HEK293T (cell line): ENCODE measurements at regions not wholly inside any gene's neighbourhood (a gene's known extent, or its start where the extent isn't known, plus 50 kb on each side); places are given as distances from the start of the nearest gene placed in this dataset.

Experiments used
- CTCF ChIA-PET: fragments of 350-600 bp; formaldehyde crosslinking; extraction: SDS; loops from one replicate; lab custom pipeline; 2021; ENCODE audit warnings: antibody characterized with exemption, inconsistent platforms; lab: Yijun Ruan, JAX
- POLR2A ChIA-PET: fragments of 350-600 bp; formaldehyde crosslinking; extraction: SDS; loops from one replicate; lab custom pipeline; 2020; ENCODE audit warnings: antibody characterized with exemption, inconsistent platforms; lab: Yijun Ruan, JAX
- DNase-seq: peaks from one replicate; pipeline ENCODE4 v3.0.0; 2012; ENCODE audit warnings: mixed read lengths; ENCODE audit errors: extremely low spot score
- ARNT ChIP-seq: fragments of 450-650 bp; IDR thresholded peaks from 2 replicates; pipeline ENCODE4 v1.6.1; 2017; ENCODE audit warnings: mild to moderate bottlenecking
- BHLHE40 ChIP-seq: fragments of 450-650 bp; IDR thresholded peaks from 2 replicates; pipeline ENCODE4 v1.6.1; 2016; ENCODE audit warnings: mild to moderate bottlenecking, moderate library complexity, borderline replicate concordance
- CTBP1 ChIP-seq: fragments of 450-650 bp; IDR thresholded peaks from 2 replicates; pipeline ENCODE4 v1.6.1; 2016; ENCODE audit warnings: borderline replicate concordance
- ELF4 ChIP-seq: fragments of 450-650 bp; IDR thresholded peaks from 2 replicates; pipeline ENCODE4 v1.6.1; 2017; ENCODE audit warnings: antibody characterized with exemption
- FOXA1 ChIP-seq: fragments of 450-650 bp; IDR thresholded peaks from 2 replicates; pipeline ENCODE4 v1.6.1; 2016; ENCODE audit warnings: mild to moderate bottlenecking
- FOXK2 ChIP-seq: fragments of 450-650 bp; IDR thresholded peaks from 2 replicates; pipeline ENCODE4 v1.6.1; 2016; ENCODE audit warnings: mild to moderate bottlenecking
- FOXM1 ChIP-seq: fragments of 450-650 bp; IDR thresholded peaks from 2 replicates; pipeline ENCODE4 v1.6.1; 2017; ENCODE audit warnings: mild to moderate bottlenecking, borderline replicate concordance
- HDGF ChIP-seq: fragments of 450-650 bp; IDR thresholded peaks from 2 replicates; pipeline ENCODE4 v1.6.1; 2017; ENCODE audit warnings: antibody characterized with exemption, borderline replicate concordance
- L3MBTL2 ChIP-seq: fragments of 450-650 bp; conservative IDR thresholded peaks from 2 replicates; pipeline ENCODE4 v1.6.1; 2016; ENCODE audit warnings: mild to moderate bottlenecking
- LEF1 ChIP-seq: fragments of 450-650 bp; IDR thresholded peaks from 2 replicates; pipeline ENCODE4 v1.6.1; 2017; ENCODE audit warnings: mild to moderate bottlenecking, borderline replicate concordance
- NFRKB ChIP-seq: fragments of 450-650 bp; IDR thresholded peaks from 2 replicates; pipeline ENCODE4 v1.6.1; 2016; ENCODE audit warnings: mild to moderate bottlenecking, moderate library complexity
- PKNOX1 ChIP-seq: fragments of 450-650 bp; IDR thresholded peaks from 2 replicates; pipeline ENCODE4 v1.6.1; 2016
- SP1 ChIP-seq: fragments of 450-650 bp; IDR thresholded peaks from 2 replicates; pipeline ENCODE4 v1.6.1; 2017
- SUZ12 ChIP-seq: fragments of 450-650 bp; IDR thresholded peaks from 2 replicates; pipeline ENCODE4 v1.6.1; 2016; ENCODE audit warnings: mild to moderate bottlenecking
- TARDBP ChIP-seq: fragments of 450-650 bp; IDR thresholded peaks from 2 replicates; pipeline ENCODE4 v1.6.1; 2016
- ZNF384 ChIP-seq: fragments of 450-650 bp; IDR thresholded peaks from 2 replicates; pipeline ENCODE4 v1.6.1; 2016

DNA sequence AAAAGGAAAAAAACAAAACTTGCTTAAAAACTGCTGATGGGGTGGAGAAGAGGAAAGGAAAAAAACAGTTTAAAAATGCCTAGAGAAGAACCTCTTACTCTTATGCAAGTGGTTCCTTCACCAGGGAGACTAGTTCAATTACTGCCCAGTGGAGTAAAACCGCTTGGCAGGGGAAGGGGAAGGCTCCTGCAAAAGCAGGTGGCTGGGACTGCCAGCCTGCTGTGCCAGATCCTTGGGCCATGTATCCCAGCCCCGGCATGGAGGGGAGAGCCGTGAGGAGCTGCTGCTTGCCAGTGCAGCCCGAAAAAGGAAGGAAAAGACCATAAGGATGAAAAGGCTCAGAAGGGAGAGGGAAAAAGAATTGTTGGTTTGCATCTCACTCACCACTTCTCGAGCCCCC is 123.0 kb downstream of the FSCB start:
- no peak for DNase-seq
- TF ChIP-seq SP1 = no peak
- TF ChIP-seq L3MBTL2 = no peak
- no peak for TF ChIP-seq ARNT
- no peak for TF ChIP-seq HDGF
- TF ChIP-seq CTBP1 = no peak
- TF ChIP-seq PKNOX1 = no peak
- no peak for TF ChIP-seq ZNF384
- TF ChIP-seq ELF4 = no peak
- TF ChIP-seq NFRKB = no peak
- TF ChIP-seq LEF1 = no peak
- TF ChIP-seq SUZ12 = no peak
- no peak for TF ChIP-seq FOXK2
- TF ChIP-seq FOXA1 = no peak
- no peak for TF ChIP-seq TARDBP
- ChIA-PET POLR2A (no interaction called here), CTCF (no interaction called here)

DNA sequence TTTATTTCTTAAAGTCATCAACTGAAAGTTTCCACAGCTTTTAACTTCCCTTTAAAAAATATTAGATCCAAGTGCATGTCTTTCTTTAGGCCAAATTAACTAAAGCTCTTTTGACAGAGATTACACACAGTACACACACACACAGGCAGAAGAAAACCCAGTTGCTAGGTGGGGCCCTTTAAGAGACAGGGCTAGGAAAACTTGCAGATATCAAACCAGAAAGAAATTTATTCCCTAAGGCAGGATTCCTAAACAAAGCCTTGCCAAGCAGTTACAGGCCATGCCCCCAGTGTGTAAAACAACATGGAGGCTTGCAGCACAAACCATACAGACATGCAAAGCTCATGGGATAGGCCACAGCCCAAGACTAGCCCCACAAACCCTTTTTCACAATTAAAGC is 123.4 kb downstream of the FSCB start:
- CTCF ChIA-PET = no interaction called here
- POLR2A ChIA-PET = no interaction called here
- DNase-seq = no peak
- TF ChIP-seq FOXA1 (no peak), L3MBTL2 (no peak), SUZ12 (no peak), ELF4 (no peak), HDGF (no peak), ARNT (no peak), ZNF384 (no peak), LEF1 (no peak), FOXK2 (no peak), NFRKB (no peak), PKNOX1 (no peak), SP1 (no peak), FOXM1 (no peak), CTBP1 (no peak), BHLHE40 (no peak), TARDBP (no peak)

GRCh38 chr14:44379292-44379977 is 127.6 kb downstream of the FSCB start:
- TF ChIP-seq SUZ12 (no peak), SP1 (no peak), FOXA1 (no peak), ELF4 (no peak), LEF1 (no peak), PKNOX1 (no peak), BHLHE40 (no peak), L3MBTL2 (no peak), TARDBP (no peak), FOXM1 (no peak), FOXK2 (no peak), ARNT (no peak), ZNF384 (no peak), NFRKB (no peak), CTBP1 (no peak), HDGF (no peak)
- ChIA-PET CTCF (interaction anchor here (0.6 kb wide), 1 partner anchor 390 kb away, joined by 3 read pairs; no protein-coding TSS in a partner anchor), POLR2A (no interaction called here)
- DNase-seq = no peak

- no peak for DNase-seq
- ChIA-PET CTCF (no interaction called here), POLR2A (no interaction called here)
- no peak for TF ChIP-seq BHLHE40
- TF ChIP-seq FOXK2 = no peak
- no peak for TF ChIP-seq FOXM1
- no peak for TF ChIP-seq PKNOX1
- TF ChIP-seq HDGF = no peak
- no peak for TF ChIP-seq CTBP1
- no peak for TF ChIP-seq TARDBP
- no peak for TF ChIP-seq ELF4
- TF ChIP-seq ZNF384 = no peak
- TF ChIP-seq NFRKB = no peak
- TF ChIP-seq LEF1 = no peak
Measured at GRCh38 chr14:44374906-44375305, 132.2 kb downstream of the FSCB start.

DNA sequence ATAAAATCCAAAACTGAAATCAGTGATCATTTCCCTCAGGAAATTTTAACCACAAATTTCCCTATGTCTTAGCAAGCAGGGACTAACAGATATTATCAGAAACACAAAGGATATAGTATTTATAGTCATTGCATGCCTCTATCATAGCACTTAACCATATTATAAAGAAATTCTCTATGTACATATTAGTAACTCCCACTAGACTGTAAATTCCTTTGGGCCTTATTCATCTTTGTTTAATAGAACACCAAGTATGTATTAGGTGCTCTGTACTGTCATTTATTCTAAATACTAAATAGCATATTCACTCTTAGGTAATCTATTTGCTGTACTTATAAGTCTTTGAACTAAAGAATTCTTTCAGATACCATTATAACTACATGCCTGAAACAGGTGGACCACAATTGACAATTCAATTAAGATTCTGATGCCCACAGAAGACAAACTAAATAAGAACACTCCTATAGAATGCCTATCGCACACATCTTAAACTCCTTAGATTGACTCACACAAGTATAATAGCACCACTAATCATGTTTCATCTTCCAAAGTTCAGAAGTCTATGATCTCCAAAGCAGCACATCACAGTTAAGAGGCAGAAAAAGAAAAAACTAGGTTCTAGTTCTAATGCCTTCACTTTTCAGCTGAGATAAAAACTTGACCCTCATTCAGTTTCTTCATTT is 134.1 kb downstream of the FSCB start:
- TF ChIP-seq NFRKB (no peak), HDGF (no peak), ZNF384 (no peak), BHLHE40 (no peak), FOXM1 (no peak), PKNOX1 (no peak), SP1 (no peak), FOXK2 (no peak), FOXA1 (no peak), ARNT (no peak), TARDBP (no peak), LEF1 (no peak), ELF4 (no peak), L3MBTL2 (no peak)
- no peak for DNase-seq
- ChIA-PET CTCF (no interaction called here), POLR2A (no interaction called here)
